HFFc6 (cell line): ENCODE measurements at regions not wholly inside any gene's neighbourhood (a gene's known extent, or its start where the extent isn't known, plus 50 kb on each side); places are given as distances from the start of the nearest gene placed in this dataset.

Source experiments
- DNase-seq: peaks from one replicate; pipeline ENCODE4 v3.0.0-alpha.2; 2018
- H3K27ac Mint-ChIP-seq: 2 replicates; pipeline ENCODE4 v1.8.0; 2020; ENCODE audit warnings: mild to moderate bottlenecking, mixed read lengths
- H3K27me3 Mint-ChIP-seq: 2 replicates; pipeline ENCODE4 v1.8.0; 2021; ENCODE audit warnings: mild to moderate bottlenecking, moderate library complexity, mixed read lengths; ENCODE audit not compliant: insufficient read depth
- H3K36me3 Mint-ChIP-seq: 2 replicates; pipeline ENCODE4 v1.8.0; 2021; ENCODE audit warnings: low read depth, mixed read lengths
- H3K4me1 Mint-ChIP-seq: 2 replicates; pipeline ENCODE4 v1.8.0; 2020; ENCODE audit warnings: low read depth, mixed read lengths
- H3K4me3 Mint-ChIP-seq: 2 replicates; pipeline ENCODE4 v1.8.0; 2020; ENCODE audit warnings: mild to moderate bottlenecking, moderate library complexity, mixed read lengths
- H3K9me3 Mint-ChIP-seq: 2 replicates; pipeline ENCODE4 v1.8.0; 2020; ENCODE audit warnings: mild to moderate bottlenecking, mixed read lengths
- CTCF ChIP-seq: fragments of 200-600 bp; sonication (generic); IDR thresholded peaks from 2 replicates; pipeline ENCODE4 v1.5.0; 2021; ENCODE audit warnings: antibody characterized with exemption, mild to moderate bottlenecking

GRCh38 chr7:422191-422885, 97.3 kb downstream of the PDGFA start:
- Mint-ChIP-seq H3K4me3 (no peak overlapping the region), H3K36me3 (peaks cover 4% of the 10 kb centered on the region; the same call in 1 of the 2 replicates), H3K4me1 (no peaks in the 10 kb centered on the region), H3K27me3 (peaks cover 5% of the 10 kb centered on the region), H3K9me3 (peaks cover 16% of the 10 kb centered on the region; the same call in 1 of the 2 replicates), H3K27ac (no peak overlapping the region)
- no peak for DNase-seq
- TF ChIP-seq CTCF: no peak

DNA sequence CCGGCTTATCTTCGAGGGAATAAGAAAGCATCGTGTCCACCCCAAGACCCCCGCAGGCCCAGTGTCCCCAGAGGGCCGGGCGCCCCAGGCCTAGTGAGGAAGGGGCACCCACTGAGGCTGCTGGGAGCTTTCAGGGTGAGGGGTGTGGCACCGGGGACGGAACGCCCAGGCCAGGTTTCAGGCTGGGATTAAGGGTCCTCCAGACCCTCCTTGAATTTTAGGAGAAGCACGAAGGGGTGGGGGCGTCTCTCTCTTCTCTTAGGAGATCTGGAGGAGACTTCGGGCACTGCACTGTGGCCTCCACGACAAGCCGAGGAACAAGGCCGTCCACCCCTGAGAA, 96.8 kb downstream of the PDGFA start:
- no peak for DNase-seq
- Mint-ChIP-seq H3K9me3 (peaks cover 12% of the 10 kb centered on the region; the same call in 1 of the 2 replicates), H3K27me3 (peaks cover 5% of the 10 kb centered on the region), H3K4me1 (no peaks in the 10 kb centered on the region), H3K27ac (no peak overlapping the region), H3K36me3 (peaks cover 4% of the 10 kb centered on the region; the same call in 1 of the 2 replicates), H3K4me3 (no peak overlapping the region)
- no peak for TF ChIP-seq CTCF

- Mint-ChIP-seq H3K4me3 (no peak overlapping the region), H3K9me3 (peaks cover 7% of the 10 kb centered on the region; the same call in 1 of the 2 replicates), H3K4me1 (no peaks in the 10 kb centered on the region), H3K27ac (no peak overlapping the region), H3K27me3 (peaks cover 4% of the 10 kb centered on the region), H3K36me3 (no peaks in the 10 kb centered on the region)
- DNase-seq: no peak
- TF ChIP-seq CTCF: no peak
Observed at GRCh38 chr7:423312-424260, 96.1 kb downstream of the PDGFA start.

DNA sequence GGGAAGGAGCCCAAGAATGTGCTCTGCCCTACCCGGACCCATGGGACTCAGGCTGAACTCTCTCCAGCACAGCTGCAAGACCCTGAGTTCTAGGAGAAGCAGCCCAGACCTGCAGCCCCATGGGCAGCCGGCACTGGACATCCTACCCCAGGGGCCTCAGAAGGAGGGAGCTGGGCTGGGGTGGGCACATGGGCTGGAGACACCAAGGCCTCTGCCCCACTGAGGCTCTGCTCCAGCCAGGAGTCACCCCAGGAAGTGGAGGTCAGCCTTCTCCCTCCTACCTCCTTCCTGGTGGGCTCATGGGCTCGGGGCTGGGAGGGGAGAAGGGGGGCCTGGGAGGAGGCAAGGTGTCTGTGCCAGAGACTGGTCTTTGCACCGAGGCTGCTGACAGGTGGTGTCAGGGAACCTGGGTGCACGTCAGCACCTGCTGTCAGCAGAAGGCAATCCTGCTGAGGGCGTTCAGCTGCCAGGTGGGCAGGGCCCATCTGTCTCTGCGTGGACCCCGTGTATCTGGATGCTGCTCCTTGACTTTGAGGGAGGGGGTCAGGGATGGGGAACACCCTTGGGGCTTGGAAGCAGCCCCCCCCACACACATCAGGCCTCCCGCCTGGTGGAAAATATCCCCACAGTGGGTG, 95.2 kb downstream of the PDGFA start:
- Mint-ChIP-seq H3K27ac (no peak overlapping the region), H3K4me3 (no peak overlapping the region), H3K9me3 (peaks cover 7% of the 10 kb centered on the region; the same call in 1 of the 2 replicates), H3K27me3 (peaks cover 4% of the 10 kb centered on the region), H3K36me3 (no peaks in the 10 kb centered on the region), H3K4me1 (no peaks in the 10 kb centered on the region)
- DNase-seq: no peak
- no peak for TF ChIP-seq CTCF

- DNase-seq: no peak
- Mint-ChIP-seq H3K36me3 (no peaks in the 10 kb centered on the region), H3K4me1 (no peaks in the 10 kb centered on the region), H3K9me3 (peaks cover 7% of the 10 kb centered on the region; the same call in 1 of the 2 replicates), H3K27me3 (peaks cover 5% of the 10 kb centered on the region), H3K27ac (no peak overlapping the region), H3K4me3 (no peak overlapping the region)
- TF ChIP-seq CTCF: no peak
Observed at GRCh38 chr7:424961-425793, 94.5 kb downstream of the PDGFA start.
